H1 (cell line): ENCODE measurements at regions not wholly inside any gene's neighbourhood (a gene's known extent, or its start where the extent isn't known, plus 50 kb on each side); places are given as distances from the start of the nearest gene placed in this dataset.

Experiments
- CTCF ChIA-PET: fragments of 300-600 bp; sonication (Branson Sonifier 250); formaldehyde crosslinking; loops from one replicate; lab custom pipeline; 2021; ENCODE audit not compliant: partially characterized antibody; lab: Charles Lee
- POLR2A ChIA-PET: fragments of 300-600 bp; sonication (Branson Sonifier 250); formaldehyde crosslinking; loops from one replicate; lab custom pipeline; 2021; ENCODE audit warnings: inconsistent platforms; ENCODE audit not compliant: partially characterized antibody; lab: Charles Lee
- DNase-seq, 2 experiments: peaks; one replicate each; pipeline versions ENCODE4 v3.0.0 to v3.0.0-alpha.2; 2010 to 2022; ENCODE audit warnings: low spot score in 2 of 2, low read depth in 1 of 2, mixed read lengths in 1 of 2
- FAIRE-seq: peaks from 2 replicates; lab custom pipeline; 2011; peaks lifted over from hg19 to GRCh38; lab: Jason Lieb, UNC
- H2AFZ ChIP-seq: 2 replicates; pipeline ENCODE4 v1.8.1; 2012; ENCODE audit warnings: low read length, inconsistent platforms
- H2AK5ac ChIP-seq: 2 replicates; pipeline ENCODE4 v1.6.1; 2013; ENCODE audit warnings: low read depth, low read length
- H2BK120ac ChIP-seq: replicated peaks from 2 replicates; pipeline ENCODE3; 2013; ENCODE audit warnings: low read depth, low read length, inconsistent platforms
- H2BK12ac ChIP-seq: 2 replicates; pipeline ENCODE4 v1.6.1; 2013; ENCODE audit warnings: low read depth, low read length
- H2BK15ac ChIP-seq: 2 replicates; pipeline ENCODE4 v1.6.1; 2013; ENCODE audit warnings: low read length
- H2BK20ac ChIP-seq: 2 replicates; pipeline ENCODE4 v1.6.1; 2013; ENCODE audit warnings: low read length
- H2BK5ac ChIP-seq: 2 replicates; pipeline ENCODE4 v1.6.1; 2013; ENCODE audit warnings: low read depth, low read length
- H3K14ac ChIP-seq: 2 replicates; pipeline ENCODE4 v1.6.1; 2013; ENCODE audit warnings: inconsistent platforms; ENCODE audit not compliant: insufficient read length
- H3K18ac ChIP-seq: 2 replicates; pipeline ENCODE4 v1.6.1; 2013; ENCODE audit warnings: low read length; ENCODE audit errors: extremely low read depth
- H3K23ac ChIP-seq: 2 replicates; pipeline ENCODE4 v1.6.1; 2013; ENCODE audit warnings: inconsistent platforms; ENCODE audit not compliant: insufficient read length
- H3K23me2 ChIP-seq: 2 replicates; pipeline ENCODE4 v1.6.1; 2013; ENCODE audit warnings: low read depth, low read length
- H3K27ac ChIP-seq: 2 replicates; pipeline ENCODE4 v1.6.1; 2011; ENCODE audit warnings: low read depth, low read length, inconsistent platforms
- H3K27me3 ChIP-seq, 4 experiments: replicated peaks in 1 of 4; 1 replicate in 1 of 4; 2 replicates in 3 of 4; pipeline versions ENCODE4 v1.6.1 to v1.8.1; 2011 to 2013; ENCODE audit warnings: low read length in 3 of 4, mild to moderate bottlenecking in 3 of 4, inconsistent platforms in 2 of 4, mixed read lengths in 2 of 4, moderate library complexity in 1 of 4; ENCODE audit not compliant: control insufficient read depth in 3 of 4, insufficient read depth in 3 of 4; ENCODE audit errors: extremely low read depth in 1 of 4
- H3K36me3 ChIP-seq, 4 experiments: 2 replicates each; pipeline versions ENCODE4 v1.6.1 to v1.8.1; 2011 to 2013; ENCODE audit warnings: mild to moderate bottlenecking in 4 of 4, low read length in 3 of 4, moderate library complexity in 2 of 4, control low read depth in 1 of 4, inconsistent platforms in 1 of 4; ENCODE audit not compliant: insufficient read depth in 4 of 4, control insufficient read depth in 2 of 4
- H3K4ac ChIP-seq: replicated peaks from 2 replicates; pipeline ENCODE3; 2013; ENCODE audit warnings: low read length, low read depth, mixed read lengths, inconsistent platforms; ENCODE audit not compliant: insufficient read length
- H3K4me1 ChIP-seq, 4 experiments: replicated peaks in 1 of 4; 1 replicate in 1 of 4; 2 replicates in 3 of 4; pipeline versions ENCODE4 v1.6.1 to v1.8.1; 2011 to 2013; ENCODE audit warnings: low read length in 3 of 4, inconsistent platforms in 2 of 4, mixed read lengths in 1 of 4; ENCODE audit not compliant: insufficient read depth in 4 of 4, control insufficient read depth in 3 of 4
- H3K4me2 ChIP-seq, 2 experiments: 2 replicates each; pipeline versions ENCODE4 v1.6.1 to v1.8.1; 2011 to 2013; ENCODE audit warnings: low read depth in 2 of 2, low read length in 2 of 2, control low read depth in 1 of 2, inconsistent platforms in 1 of 2, mild to moderate bottlenecking in 1 of 2; ENCODE audit not compliant: insufficient read depth in 1 of 2
- H3K4me3 ChIP-seq, 4 experiments: fragments of 200-600, 300-600 bp in 1 of 4; sonication (generic), shearing (Covaris generic), sonication (Bioruptor Twin) in 1 of 4; 2 replicates each; pipeline versions ENCODE4 v1.5.1 to v1.8.1; 2011 to 2016; ENCODE audit warnings: low read length in 4 of 4, low read depth in 3 of 4, control low read depth in 2 of 4, inconsistent platforms in 2 of 4, mild to moderate bottlenecking in 2 of 4, mixed read lengths in 1 of 4, moderate library complexity in 1 of 4; ENCODE audit not compliant: insufficient read depth in 2 of 4; ENCODE audit errors: extremely low read depth in 1 of 4
- H3K56ac ChIP-seq: replicated peaks from 2 replicates; pipeline ENCODE3; 2013; ENCODE audit warnings: low read depth, mild to moderate bottlenecking, mixed read lengths, low read length, inconsistent platforms; ENCODE audit not compliant: insufficient read length
- H3K79me1 ChIP-seq: 2 replicates; pipeline ENCODE4 v1.6.1; 2013; ENCODE audit warnings: low read depth, low read length, control low read depth
- H3K79me2 ChIP-seq, 2 experiments: 2 replicates each; pipeline versions ENCODE4 v1.6.1 to v1.8.1; 2012 to 2013; ENCODE audit warnings: low read length in 2 of 2, mild to moderate bottlenecking in 2 of 2, inconsistent platforms in 1 of 2; ENCODE audit not compliant: insufficient read depth in 2 of 2, control insufficient read depth in 1 of 2
- H3K9ac ChIP-seq, 4 experiments: replicated peaks in 1 of 4; 1 replicate in 1 of 4; 2 replicates in 3 of 4; pipeline versions ENCODE4 v1.6.1 to v1.8.1; 2011 to 2013; ENCODE audit warnings: low read depth in 3 of 4, low read length in 3 of 4, control low read depth in 2 of 4, mild to moderate bottlenecking in 2 of 4, moderate library complexity in 2 of 4, inconsistent platforms in 1 of 4; ENCODE audit errors: extremely low read depth in 1 of 4
- H3K9me3 ChIP-seq, 2 experiments: 2 replicates each; pipeline versions ENCODE4 v1.6.1 to v1.8.1; 2012 to 2013; ENCODE audit warnings: mild to moderate bottlenecking in 2 of 2, moderate library complexity in 2 of 2, control low read depth in 1 of 2, inconsistent platforms in 1 of 2, low read depth in 1 of 2, low read length in 1 of 2, mixed read lengths in 1 of 2; ENCODE audit not compliant: insufficient read depth in 2 of 2
- H4K20me1 ChIP-seq, 2 experiments: replicated peaks in 1 of 2; 2 replicates each; pipeline versions ENCODE3 to v1.8.1; 2011 to 2013; ENCODE audit warnings: inconsistent platforms in 2 of 2, low read length in 2 of 2, mild to moderate bottlenecking in 1 of 2; ENCODE audit not compliant: insufficient read depth in 2 of 2, control insufficient read depth in 1 of 2
- H4K5ac ChIP-seq: 2 replicates; pipeline ENCODE4 v1.6.1; 2013; ENCODE audit warnings: low read length, low read depth, mixed read lengths, inconsistent platforms; ENCODE audit not compliant: insufficient read length
- H4K8ac ChIP-seq: 2 replicates; pipeline ENCODE4 v1.8.0; 2013; ENCODE audit warnings: mild to moderate bottlenecking, moderate library complexity, low read length, inconsistent platforms; ENCODE audit not compliant: insufficient read depth; ENCODE audit errors: extremely low read depth
- H4K91ac ChIP-seq: replicated peaks from 2 replicates; pipeline ENCODE3; 2013; ENCODE audit warnings: low read length, mixed read lengths, inconsistent platforms; ENCODE audit not compliant: insufficient read length
- ASH2L ChIP-seq: fragments of 200-600, 300-600 bp; sonication (generic); IDR thresholded peaks from one replicate; pipeline ENCODE4 v1.7.1; 2017; ENCODE audit warnings: low read length
- NRF1 ChIP-seq: IDR thresholded peaks from 2 replicates; pipeline ENCODE4 v1.6.1; 2011; ENCODE audit warnings: mild to moderate bottlenecking, low read depth, low read length, improper control_type of control experiment
- PHF8 ChIP-seq: fragments of 200-600 bp; sonication (generic); conservative IDR thresholded peaks from 2 replicates; pipeline ENCODE4 v1.7.1; 2012; ENCODE audit warnings: low read depth, mild to moderate bottlenecking, inconsistent platforms, low read length, moderate library complexity
- RAD21 ChIP-seq, 2 experiments: IDR thresholded peaks in 1 of 2; conservative IDR thresholded peaks in 1 of 2; 2 replicates each; pipeline ENCODE4 v1.6.1; 2011; ENCODE audit warnings: low read depth in 2 of 2, low read length in 2 of 2, improper control_type of control experiment in 1 of 2, inconsistent platforms in 1 of 2, mild to moderate bottlenecking in 1 of 2, moderate library complexity in 1 of 2
- SAP30 ChIP-seq: fragments of 300-600 bp; sonication (generic); IDR thresholded peaks from 2 replicates; pipeline ENCODE4 v1.7.1; 2012; ENCODE audit warnings: low read length, moderate library complexity, mild to moderate bottlenecking, inconsistent platforms; ENCODE audit not compliant: insufficient read depth, insufficient replicate concordance
- SIRT6 ChIP-seq: IDR thresholded peaks from one replicate; pipeline ENCODE4 v1.7.1; 2012; ENCODE audit warnings: low read length, inconsistent platforms
- TBP ChIP-seq: IDR thresholded peaks from 2 replicates; pipeline ENCODE4 v1.6.1; 2011; ENCODE audit warnings: low read depth, low read length, improper control_type of control experiment
- WGBS, 2 experiments: shearing (Covaris generic) in 1 of 2; methylation state at CpG; one replicate each; pipeline versions ENCODE4 v1.1.6 to v1.1.7; 2013 to 2015; ENCODE audit warnings: low lambda C conversion rate in 2 of 2, mixed read lengths in 2 of 2, inconsistent platforms in 1 of 2, low coverage in 1 of 2, missing lambda C conversion rate in 1 of 2; ENCODE audit not compliant: insufficient replicate concordance in 2 of 2, insufficient coverage in 1 of 2, insufficient read length in 1 of 2; ENCODE audit errors: extremely low coverage in 1 of 2, missing lambda C conversion rate in 1 of 2; 5-methylcytosine and 5-hydroxymethylcytosine counted together

DNA sequence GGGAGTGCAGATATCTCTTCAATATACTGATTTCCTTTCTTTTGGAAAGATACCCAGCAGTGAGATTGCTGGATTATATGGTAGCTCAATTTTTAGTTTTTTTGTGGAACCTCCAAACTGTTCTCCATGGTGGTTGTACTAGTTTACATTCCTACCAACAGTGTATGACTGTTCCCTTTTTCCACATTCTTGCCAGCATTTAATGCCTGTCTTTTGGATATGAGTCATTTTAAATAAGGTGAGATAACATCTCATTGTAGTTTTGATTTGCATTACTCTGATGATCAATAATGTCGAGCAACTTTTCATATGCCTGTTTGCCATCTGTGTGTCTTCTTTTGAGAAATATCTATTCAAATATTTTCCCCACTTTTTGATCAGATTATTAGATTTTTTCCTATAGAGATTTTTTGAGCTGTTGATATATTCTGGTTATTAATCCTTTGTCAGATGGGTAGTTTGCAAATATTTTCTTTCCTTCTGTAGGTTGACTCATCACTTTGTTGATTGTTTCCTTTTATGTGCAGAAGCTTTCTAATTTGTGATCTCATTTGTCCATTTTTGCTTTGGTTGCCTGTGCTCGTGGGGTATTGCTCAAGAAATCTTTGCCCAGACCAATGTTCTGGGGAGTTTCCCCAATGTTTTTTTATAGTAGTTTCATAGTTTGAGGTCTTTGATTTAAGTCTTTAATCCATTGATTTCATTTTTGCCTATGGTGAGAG, 552.7 kb downstream of the ZNF674 start:
- FAIRE-seq (no peak), DNase-seq (no peak)
- CTCF ChIA-PET, result interaction anchor here (1.0 kb wide), 1 partner anchor 25 kb away, joined by 6 read pairs; no protein-coding TSS in a partner anchor
- 97% methylated on average over 2 of the region's 2 CpGs; no CpG with 5 or more reads in 1 of the 2 experiments for WGBS, 2 experiments
- POLR2A ChIA-PET, result no interaction called here
- Histone ChIP-seq H3K27me3 (no peaks in the 10 kb centered on the region), H3K4me1 (no peaks in the 10 kb centered on the region), H3K36me3 (no peaks in the 10 kb centered on the region), H2AFZ (no peak overlapping the region), H3K23me2 (no peaks in the 10 kb centered on the region), H2BK20ac (no peak overlapping the region), H3K9ac (no peak overlapping the region), H3K23ac (no peak overlapping the region), H2BK120ac (no peak overlapping the region), H4K91ac (no peak overlapping the region), H3K27ac (no peak overlapping the region), H3K14ac (no peak overlapping the region), H3K9me3 (no peaks in the 10 kb centered on the region), H4K5ac (no peak overlapping the region), H3K56ac (no peak overlapping the region), H2BK15ac (no peak overlapping the region), H3K4me2 (no peak overlapping the region), H2BK5ac (no peak overlapping the region), H4K8ac (no peak overlapping the region), H4K20me1 (no peaks in the 10 kb centered on the region), H3K18ac (no peak overlapping the region), H3K79me1 (no peaks in the 10 kb centered on the region), H3K4ac (no peak overlapping the region), H3K4me3 (no peak overlapping the region), H2BK12ac (no peak overlapping the region), H2AK5ac (no peak overlapping the region), H3K79me2 (no peaks in the 10 kb centered on the region)
- TF ChIP-seq SIRT6, result no peak
- no peak for TF ChIP-seq PHF8
- no peak for TF ChIP-seq RAD21 (IDR thresholded peaks at IDR 0.05 in 1 of 2, conservative IDR thresholded peaks at IDR 0.05 in 1 of 2; ENCODE audit: low read depth in 2 of 2, low read length in 2 of 2)
- TF ChIP-seq SAP30, result no peak
- no peak for TF ChIP-seq ASH2L
- TF ChIP-seq TBP, result no peak
- TF ChIP-seq NRF1, result no peak
